Medulla oblongata (tissue), 1 donor: ENCODE measurements at regions not wholly inside any gene's neighbourhood (a gene's known extent, or its start where the extent isn't known, plus 50 kb on each side); places are given as distances from the start of the nearest gene placed in this dataset.

Experiments used
- DNase-seq: peaks from one replicate; pipeline ENCODE4 v3.0.0-alpha.2; 2015; ENCODE audit errors: extremely low spot score

DNA sequence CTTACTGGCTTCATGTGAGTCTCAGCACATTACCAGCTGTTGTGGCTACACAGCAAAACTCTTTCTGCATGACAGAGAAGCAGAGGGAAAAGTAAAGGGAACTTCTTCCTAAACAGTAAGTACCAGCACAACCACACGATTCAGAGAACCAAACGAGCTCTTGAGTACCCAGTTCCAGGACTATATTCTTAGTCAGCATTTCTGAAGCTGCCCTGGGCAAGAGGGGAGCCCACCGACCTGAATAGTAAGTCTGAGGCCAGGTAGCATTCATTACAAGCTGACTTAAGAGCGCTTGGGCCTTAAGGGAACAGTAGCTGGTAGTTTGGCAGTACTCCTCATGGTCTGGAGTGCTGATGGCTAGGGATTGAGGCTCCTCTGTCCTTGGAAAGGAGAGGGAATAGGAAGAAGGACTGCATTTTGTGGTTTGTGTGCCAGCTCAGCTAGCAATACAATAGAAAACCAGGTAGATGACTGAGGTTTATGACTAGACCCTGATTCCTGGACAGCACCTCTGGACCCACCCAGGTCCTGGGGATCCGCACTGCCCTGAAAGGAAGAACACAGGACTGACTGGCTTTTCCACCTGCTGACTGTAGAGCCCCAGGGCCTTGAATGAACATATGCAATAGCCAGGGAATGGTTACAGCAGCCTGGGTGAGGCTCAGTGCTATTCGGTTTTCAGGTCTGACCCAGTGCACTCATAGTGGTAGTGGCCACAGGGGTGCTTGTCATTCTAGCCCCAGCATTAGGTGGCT lies 396.8 kb upstream of the PRMT6 start:
- DNase-seq: no peak

DNA sequence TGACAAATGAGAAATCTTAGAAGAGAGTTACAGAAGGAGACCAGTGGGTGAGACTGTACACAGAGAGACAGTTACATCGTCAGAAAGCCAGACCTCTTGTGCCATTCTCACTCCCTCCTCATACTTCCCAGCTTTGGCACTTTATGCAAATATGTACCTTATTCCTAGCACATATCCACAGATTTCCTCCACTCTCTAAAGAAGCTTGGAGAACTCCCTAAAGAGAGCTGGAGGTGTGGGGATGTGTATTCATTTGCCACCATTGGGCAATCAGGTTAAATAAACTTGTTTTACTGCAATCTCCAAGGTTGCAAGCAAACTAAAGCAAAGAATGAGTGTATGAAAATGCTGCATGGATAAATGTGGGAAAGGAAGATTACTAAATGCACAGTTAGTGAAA lies 380.9 kb upstream of the PRMT6 start:
- no peak for DNase-seq

GRCh38 chr1:106676021-106676420 lies 380.5 kb upstream of the PRMT6 start:
- no peak for DNase-seq

- no peak for DNase-seq
These were observed 379.3 kb upstream of the PRMT6 start for GRCh38 chr1:106677181-106677580.

- DNase-seq: no peak
These were observed 378.8 kb upstream of the PRMT6 start for GRCh38 chr1:106677721-106678120.

GRCh38 chr1:106678279-106679050 lies 378.0 kb upstream of the PRMT6 start:
- DNase-seq: no peak

GRCh38 chr1:106680216-106680615 lies 376.3 kb upstream of the PRMT6 start:
- DNase-seq: no peak

- no peak for DNase-seq
These were observed 375.6 kb upstream of the PRMT6 start for GRCh38 chr1:106680776-106681344.

- DNase-seq: no peak
These were observed 374.4 kb upstream of the PRMT6 start for GRCh38 chr1:106681939-106682522.

- DNase-seq: no peak
These were observed 368.0 kb upstream of the PRMT6 start for GRCh38 chr1:106688446-106688845.

GRCh38 chr1:106698660-106699059 lies 357.8 kb upstream of the PRMT6 start:
- no peak for DNase-seq

DNA sequence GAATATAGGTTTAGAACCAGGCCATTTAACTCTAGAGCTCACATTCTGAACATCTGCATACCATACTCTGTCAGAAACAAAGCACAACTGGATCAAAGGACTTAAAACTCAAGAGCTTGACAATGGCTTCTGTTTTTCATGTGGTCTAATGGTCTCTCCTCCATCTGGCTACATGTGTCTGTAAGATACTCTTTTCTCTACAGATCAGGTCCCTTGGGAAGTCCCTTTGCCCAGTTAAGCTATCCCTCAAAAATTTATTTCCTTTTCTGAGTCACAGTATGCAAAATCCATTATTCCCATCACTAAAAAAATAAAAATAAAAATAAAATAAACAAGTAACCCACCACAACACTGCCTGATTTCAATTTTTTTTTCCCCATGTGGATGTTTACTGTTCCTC lies 357.0 kb upstream of the PRMT6 start:
- no peak for DNase-seq

DNA sequence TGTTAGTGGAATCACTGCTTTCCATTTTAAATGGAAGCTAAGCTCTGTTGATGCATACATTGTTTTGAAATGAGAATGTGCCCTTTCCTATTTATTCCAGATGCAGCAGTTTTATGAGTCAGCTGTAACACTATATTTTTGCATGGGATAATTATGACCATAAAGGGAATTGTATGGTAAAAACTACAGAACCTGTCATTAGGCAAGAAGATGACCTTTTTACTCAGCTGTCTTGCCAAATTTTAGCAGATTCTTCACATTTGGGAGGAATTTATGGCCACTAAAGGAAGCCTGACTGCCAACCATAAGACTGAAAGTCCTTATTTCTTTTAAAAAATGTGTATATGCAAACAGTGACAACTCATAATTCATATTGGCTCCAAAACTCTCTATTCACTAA lies 356.3 kb upstream of the PRMT6 start:
- no peak for DNase-seq

GRCh38 chr1:106705971-106706370 lies 350.5 kb upstream of the PRMT6 start:
- DNase-seq: no peak

- no peak for DNase-seq
These were observed 338.9 kb upstream of the PRMT6 start for GRCh38 chr1:106717591-106717990.

DNA sequence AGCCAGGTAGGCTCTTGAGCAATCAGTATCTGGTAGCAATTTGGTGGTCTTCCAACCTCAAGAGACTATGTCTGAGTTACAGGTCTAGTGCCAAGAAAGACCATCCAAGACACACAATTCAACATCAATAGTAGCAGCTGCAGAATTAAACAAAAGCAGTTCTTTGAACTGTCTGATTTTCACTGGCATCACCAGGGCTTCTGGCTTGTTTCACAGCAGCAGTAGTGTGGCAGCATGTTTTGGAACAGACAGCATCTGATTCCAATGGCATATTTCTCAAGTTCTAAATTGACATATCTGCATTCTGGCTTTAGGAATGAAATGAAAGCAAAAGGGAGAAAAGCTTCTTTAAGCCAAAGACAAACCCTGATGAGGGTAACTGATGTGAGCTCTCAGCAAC lies 334.7 kb upstream of the PRMT6 start:
- peak; percentile 15 for DNase-seq

DNA sequence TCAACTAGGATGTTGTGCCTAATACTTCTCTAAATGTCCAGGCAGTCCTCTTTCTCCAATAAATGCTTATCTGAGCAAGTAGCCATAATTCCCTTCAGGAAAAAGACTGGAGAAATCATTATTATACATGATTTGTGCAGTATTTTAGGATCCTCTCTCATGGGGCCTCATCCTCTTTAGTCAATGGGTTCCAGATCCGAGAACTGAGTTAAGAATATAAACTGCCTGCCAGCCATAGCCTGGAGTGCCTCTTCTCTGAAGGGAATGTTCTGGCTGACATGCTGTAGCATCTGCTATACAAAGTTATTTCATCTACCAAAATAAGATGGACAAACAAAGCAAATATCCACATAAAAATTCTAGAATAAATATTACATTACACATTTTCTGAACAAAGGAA lies 334.0 kb upstream of the PRMT6 start:
- no peak for DNase-seq

DNA sequence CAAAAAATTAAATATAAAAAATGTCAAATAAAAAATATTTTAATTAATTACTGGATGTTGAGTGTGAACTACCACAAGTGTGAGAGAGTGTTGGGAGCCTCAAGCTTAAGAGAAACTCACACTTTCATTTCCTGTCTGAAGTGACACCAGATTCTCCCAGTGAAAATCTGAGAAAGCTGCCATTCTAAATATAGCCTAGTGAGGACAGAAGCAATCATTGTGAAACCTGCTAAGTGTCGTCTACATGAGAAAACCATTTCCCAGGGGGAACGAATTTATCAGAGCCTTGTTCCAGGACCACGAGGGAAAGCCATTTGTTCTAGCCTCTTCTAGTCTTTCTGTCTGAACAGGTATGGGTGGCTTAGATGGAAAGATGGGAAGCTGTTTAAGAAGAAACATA lies 329.3 kb upstream of the PRMT6 start:
- peak; percentile 30 for DNase-seq

DNA sequence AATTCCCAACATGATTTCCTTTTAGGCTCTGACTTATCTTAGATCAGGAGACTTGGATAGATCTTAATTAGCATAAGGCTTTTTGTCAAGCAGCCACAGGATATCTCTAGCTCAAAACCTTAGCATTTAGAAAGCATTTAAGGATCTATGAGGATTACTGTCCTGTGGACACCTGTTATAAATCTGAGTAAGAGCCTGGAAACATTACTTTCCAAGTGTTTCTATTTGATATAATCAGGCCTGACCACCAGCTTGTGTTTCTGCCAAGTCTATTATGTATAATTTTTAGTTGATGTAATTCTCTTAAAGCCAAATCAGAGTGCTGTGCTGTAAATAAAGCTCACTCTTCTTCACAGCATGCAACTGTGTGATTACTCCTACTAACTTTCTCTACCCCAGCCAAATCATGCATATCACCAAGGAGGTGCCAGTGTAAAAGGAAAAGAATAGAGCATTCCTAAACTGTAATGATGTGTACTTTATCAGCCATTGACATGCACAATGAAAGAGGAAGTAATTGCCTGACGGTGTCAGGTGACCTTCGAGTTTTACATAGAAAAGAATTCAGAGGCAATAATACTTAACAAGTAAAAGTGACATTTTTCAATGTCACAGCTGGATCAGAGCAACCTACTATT lies 309.9 kb upstream of the PRMT6 start:
- peak; percentile 5 for DNase-seq

DNA sequence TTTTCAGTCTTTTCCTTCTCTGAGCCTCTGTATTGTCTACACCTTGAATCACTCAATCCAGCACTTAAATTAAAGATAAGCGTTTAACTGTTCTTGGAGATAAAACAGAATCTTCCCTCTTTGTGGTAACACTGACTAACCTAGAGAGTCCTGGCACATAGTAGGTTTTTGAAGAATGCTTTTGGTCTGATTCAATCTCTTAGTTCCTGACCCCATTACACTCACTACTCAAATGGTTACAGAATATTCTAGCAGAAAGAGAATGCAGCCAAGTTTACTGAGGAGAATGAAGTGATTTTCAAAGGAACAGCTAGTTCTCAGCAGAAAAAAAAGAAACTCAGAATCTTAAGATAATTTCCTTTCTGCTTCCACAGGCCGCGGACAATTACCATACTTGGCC lies 309.2 kb upstream of the PRMT6 start:
- DNase-seq: peak; percentile 27

DNA sequence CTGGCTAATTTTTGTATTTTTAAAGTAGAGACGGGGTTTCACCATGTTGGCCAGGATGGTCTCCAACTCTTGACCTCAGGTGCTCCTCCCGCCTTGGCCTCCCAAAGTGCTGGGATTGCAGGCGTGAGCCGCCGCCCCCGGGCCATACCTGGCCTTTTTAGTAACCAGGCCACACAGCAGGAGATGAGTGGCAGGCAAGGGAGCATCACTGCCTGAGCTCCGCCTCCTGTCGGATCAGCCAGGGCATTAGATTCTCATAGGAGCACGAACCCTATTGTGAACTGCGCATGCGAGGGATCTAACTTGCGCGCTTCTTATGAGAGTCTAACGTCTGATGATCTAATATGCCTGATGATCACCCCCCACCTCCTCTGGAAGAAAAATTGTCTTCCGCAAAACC lies 308.7 kb upstream of the PRMT6 start:
- no peak for DNase-seq

DNA sequence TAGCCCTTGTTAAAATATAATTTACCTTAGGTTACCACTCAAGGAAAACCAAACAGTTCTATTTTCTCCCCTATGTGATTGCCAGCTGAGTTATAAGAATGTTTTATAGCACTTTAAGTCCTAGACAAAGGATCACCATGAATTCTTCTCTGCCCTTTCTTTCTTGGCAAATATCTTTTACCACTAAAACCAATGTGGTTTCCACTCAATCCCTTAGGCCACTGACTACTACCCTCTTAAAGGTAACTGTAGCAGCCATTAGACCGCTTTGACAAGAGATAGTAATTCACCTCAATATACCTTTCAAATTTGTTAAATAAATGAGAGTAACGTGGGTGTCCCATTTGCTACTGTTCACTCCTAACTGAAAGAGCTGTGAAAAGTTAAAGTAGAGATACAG lies 307.9 kb upstream of the PRMT6 start:
- no peak for DNase-seq
